ENCODE measurements at regions not wholly inside any gene's neighbourhood (a gene's known extent, or its start where the extent isn't known, plus 50 kb on each side); places are given as distances from the start of the nearest gene placed in this dataset.

GRCh38 chr1:104406728-104407127, 657.0 kb downstream of the AMY1C start:
- BruUV-seq (replicated peaks): no TSS peak
- in situ Hi-C loops (cut with HindIII; ENCODE audit: low pct_unique_long_range_greater_than_20kb, low sequenced_read_pairs): no loop called here

GRCh38 chr1:104408268-104408667, 658.6 kb downstream of the AMY1C start:
- Histone ChIP-seq H3K4me3 (ENCODE audit: low read depth in 2 of 2, low read length in 2 of 2) (no peak overlapping the region), H3K9me3 (ENCODE audit: control insufficient read depth, insufficient read depth, low read depth, low read length) (no peaks in the 10 kb centered on the region), H3K27me3 (ENCODE audit: control insufficient read depth, insufficient read depth, low read length) (no peaks in the 10 kb centered on the region), H3K36me3 (ENCODE audit: control insufficient read depth, insufficient read depth, low read length) (no peaks in the 10 kb centered on the region), H3K27ac (ENCODE audit: low read length) (no peak overlapping the region), H3K4me1 (ENCODE audit: control insufficient read depth, insufficient read depth, low read length) (no peaks in the 10 kb centered on the region)
- in situ Hi-C loops (cut with HindIII; ENCODE audit: low pct_unique_long_range_greater_than_20kb, low sequenced_read_pairs) (no loop called here), intact Hi-C loops (cut with micrococcal nuclease; ENCODE audit: unreplicated experiment) (no loop called here)
- POLR2A ChIA-PET: no interaction called here
- ATAC-seq (no peak), DNase-seq (ENCODE audit: low read depth, low spot score) (no peak)
- no peak for TF ChIP-seq REST (IDR thresholded peaks at IDR 0.05; ENCODE audit: insufficient read depth in 1 of 2, low read depth in 2 of 2, low read length in 1 of 2)
- no TSS peak for BruUV-seq (replicated peaks)
- CTCF ChIA-PET: no interaction called here

More at GRCh38 chr1:104406728-104407127, 657.0 kb downstream of the AMY1C start:
- POLR2A ChIA-PET: no interaction called here
- DNase-seq (ENCODE audit: low read depth, low spot score): no peak
- no peaks in the 10 kb centered on the region for H3K27me3 ChIP-seq (ENCODE audit: control insufficient read depth, insufficient read depth, low read length)
- ATAC-seq: no peak
- no peaks in the 10 kb centered on the region for H3K4me1 ChIP-seq (ENCODE audit: control insufficient read depth, insufficient read depth, low read length)
- H3K4me3 ChIP-seq (ENCODE audit: low read depth in 2 of 2, low read length in 2 of 2): no peak overlapping the region
- no peak overlapping the region for H3K27ac ChIP-seq (ENCODE audit: low read length)
- intact Hi-C loops (cut with micrococcal nuclease; ENCODE audit: unreplicated experiment): no loop called here
- no peaks in the 10 kb centered on the region for H3K36me3 ChIP-seq (ENCODE audit: control insufficient read depth, insufficient read depth, low read length)
- H3K9me3 ChIP-seq (ENCODE audit: control insufficient read depth, insufficient read depth, low read depth, low read length): no peaks in the 10 kb centered on the region
- CTCF ChIA-PET: no interaction called here
- no peak for TF ChIP-seq CTCF (IDR thresholded peaks at IDR 0.05)
- TF ChIP-seq POLR2AphosphoS5 (IDR thresholded peaks at IDR 0.05; ENCODE audit: low read depth, low read length): no peak
- TF ChIP-seq REST (IDR thresholded peaks at IDR 0.05; ENCODE audit: insufficient read depth in 1 of 2, low read depth in 2 of 2, low read length in 1 of 2): no peak
- TF ChIP-seq TCF7L2 (IDR thresholded peaks at IDR 0.05; ENCODE audit: low read depth, low read length): no peak
- no peak for TF ChIP-seq SIN3A (IDR thresholded peaks at IDR 0.05; ENCODE audit: borderline replicate concordance, insufficient read depth, low read depth, low read length)

Data from Panc1 (cell line).